HG03097 (cell line): ENCODE measurements at regions not wholly inside any gene's neighbourhood (a gene's known extent, or its start where the extent isn't known, plus 50 kb on each side); places are given as distances from the start of the nearest gene placed in this dataset.

Source experiments
- ATAC-seq: cut with Tn5 transposase; IDR thresholded peaks from one replicate; pipeline ENCODE4 v1.9.1; 2021; ENCODE audit not compliant: unreplicated experiment, low FRiP score

GRCh38 chr1:209227171-209227570, 356.3 kb upstream of the CAMK1G start:
- ATAC-seq = no peak

- no peak for ATAC-seq
Measured at GRCh38 chr1:209227941-209228340, 355.6 kb upstream of the CAMK1G start.

DNA sequence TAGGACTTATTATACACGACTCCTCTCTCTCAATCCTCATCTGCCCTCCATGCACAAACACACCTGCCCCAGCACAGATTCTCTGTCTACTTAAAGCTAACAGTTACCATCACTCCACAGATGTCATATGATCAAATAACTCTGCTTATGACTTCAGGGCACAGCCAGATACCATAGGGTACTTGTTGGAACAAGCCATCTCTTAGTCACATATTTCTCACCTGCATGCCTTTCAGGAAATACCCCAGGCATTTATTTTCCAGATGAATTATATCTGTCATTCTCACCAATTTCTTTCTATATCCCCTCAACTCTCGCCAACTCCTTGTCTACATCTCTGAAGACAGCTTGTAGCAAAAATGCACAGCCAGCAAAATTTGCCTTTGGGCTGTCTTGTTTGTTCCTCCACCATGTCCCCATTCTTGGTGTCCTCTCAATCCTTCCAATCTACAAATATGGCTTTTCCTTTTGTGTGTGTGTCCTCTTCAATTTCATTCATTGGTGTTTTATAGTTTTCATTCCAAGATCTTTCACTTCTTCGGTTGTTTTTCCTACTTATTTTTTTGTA, 353.9 kb upstream of the CAMK1G start:
- ATAC-seq = no peak

GRCh38 chr1:209230314-209230713, 353.2 kb upstream of the CAMK1G start:
- no peak for ATAC-seq

DNA sequence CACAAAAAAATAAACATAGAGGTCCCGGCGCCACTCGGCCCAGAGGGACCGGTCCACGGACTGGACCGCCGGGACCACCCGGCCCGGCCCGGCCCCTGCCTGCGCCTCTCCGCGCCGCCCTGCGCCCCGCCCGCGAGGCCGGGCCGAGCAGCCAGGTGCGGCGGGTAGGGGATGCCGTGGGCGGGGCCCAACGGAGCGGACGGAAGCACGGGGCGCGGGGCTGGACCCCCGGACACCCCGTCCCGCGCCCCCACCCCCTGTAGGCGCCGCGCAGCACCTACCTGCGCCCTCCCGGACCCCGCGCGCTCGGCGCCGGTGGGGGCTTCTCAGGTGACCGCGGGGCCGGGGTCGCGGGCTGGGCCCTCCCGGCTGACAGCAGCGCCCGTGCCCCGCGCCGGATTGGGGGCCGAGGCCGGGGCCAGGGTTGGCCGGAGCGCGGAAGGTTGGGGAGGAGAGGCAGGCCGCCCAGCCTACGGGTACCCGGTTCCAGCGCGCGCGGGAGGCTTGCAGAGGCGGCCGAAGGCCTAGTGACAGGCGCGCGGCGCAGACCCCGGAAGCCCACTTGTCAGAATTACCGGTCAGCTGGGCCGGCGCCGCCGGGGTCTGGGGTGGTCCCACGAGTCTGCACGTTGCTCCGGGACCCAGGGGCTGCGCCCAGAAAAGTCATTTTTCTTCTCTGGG, 351.9 kb upstream of the CAMK1G start:
- ATAC-seq = no peak

GRCh38 chr1:209232197-209232596, 351.3 kb upstream of the CAMK1G start:
- no peak for ATAC-seq

DNA sequence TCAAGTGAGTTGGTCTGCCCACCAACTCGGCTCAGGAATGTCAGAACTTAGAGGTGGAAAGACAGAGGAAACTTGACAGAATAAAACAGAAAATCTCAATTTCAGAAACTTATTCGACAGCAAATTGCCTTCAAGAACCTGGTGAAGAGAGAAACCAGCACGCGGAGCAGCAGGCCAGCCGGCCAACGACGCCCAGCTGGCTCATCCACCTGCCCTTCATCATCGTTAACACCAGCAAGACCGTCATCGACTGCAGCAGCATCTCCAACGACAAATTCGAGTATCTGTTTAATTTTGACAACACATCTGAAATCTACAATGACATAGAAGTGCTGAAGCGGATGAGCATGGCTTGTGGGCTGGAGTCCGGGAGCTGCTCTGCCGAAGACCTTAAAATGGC, 350.8 kb upstream of the CAMK1G start:
- ATAC-seq = no peak

- ATAC-seq = no peak
Measured at GRCh38 chr1:209235166-209235565, 348.3 kb upstream of the CAMK1G start.

- ATAC-seq = no peak
Measured at GRCh38 chr1:209238356-209238755, 345.2 kb upstream of the CAMK1G start.

DNA sequence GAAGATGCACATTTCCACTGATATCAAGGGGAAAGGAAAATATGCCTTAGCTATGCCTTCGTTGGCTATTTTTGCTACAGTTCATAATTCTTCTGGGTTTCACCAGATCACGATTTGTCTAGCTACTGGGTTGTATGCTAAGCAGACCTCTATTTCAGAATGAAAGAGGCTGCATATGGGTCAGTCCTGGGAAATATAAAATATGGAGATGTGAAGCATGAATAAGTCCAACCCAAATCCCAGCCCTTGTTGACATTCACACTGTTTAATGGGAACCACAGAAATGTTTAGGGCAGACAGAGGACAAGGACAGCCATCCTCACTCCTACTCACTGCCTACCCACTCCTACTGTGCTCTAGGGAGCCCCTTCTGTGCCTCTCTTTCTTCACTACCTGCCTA, 343.2 kb upstream of the CAMK1G start:
- ATAC-seq = no peak

DNA sequence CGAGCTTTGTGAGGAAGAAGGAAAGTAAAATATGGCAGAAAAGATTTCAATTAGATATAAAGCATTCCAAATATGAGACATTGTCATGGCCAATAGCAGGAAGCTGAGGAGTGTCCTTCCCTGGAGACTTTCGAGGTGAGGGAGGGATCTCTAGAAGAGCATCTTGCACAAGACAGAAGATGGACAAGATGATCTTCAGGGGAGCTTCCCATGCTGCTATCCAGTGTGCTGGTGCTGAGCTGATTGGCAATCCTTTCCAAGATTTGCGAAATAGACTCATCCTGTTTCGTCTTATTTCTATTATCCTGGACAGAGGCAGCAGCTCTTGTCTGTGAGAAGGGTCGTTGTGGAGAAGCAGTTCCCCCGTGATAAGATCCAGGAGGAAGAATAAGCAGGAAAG, 342.0 kb upstream of the CAMK1G start:
- ATAC-seq = no peak

GRCh38 chr1:209248649-209249279, 334.8 kb upstream of the CAMK1G start:
- ATAC-seq = peak; percentile 67

DNA sequence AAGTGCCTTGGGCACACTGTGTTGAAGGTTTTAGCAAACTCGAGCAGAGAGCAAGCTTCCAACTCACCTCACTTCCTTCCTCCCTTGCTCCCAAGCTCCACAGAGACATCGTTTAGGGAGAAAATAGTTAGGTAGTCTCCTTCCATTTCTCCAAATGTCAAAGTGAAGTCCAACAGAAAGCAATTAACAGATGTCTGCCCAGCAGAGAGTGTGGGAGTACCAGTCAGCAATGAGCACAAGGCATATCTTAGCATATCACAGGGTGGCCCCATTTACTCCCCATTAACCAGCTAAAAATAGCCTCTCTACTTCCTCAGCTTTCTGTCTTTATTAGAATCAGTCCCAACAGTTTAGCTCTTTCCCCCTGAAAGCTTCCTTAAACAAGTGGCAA, 334.2 kb upstream of the CAMK1G start:
- ATAC-seq = no peak

DNA sequence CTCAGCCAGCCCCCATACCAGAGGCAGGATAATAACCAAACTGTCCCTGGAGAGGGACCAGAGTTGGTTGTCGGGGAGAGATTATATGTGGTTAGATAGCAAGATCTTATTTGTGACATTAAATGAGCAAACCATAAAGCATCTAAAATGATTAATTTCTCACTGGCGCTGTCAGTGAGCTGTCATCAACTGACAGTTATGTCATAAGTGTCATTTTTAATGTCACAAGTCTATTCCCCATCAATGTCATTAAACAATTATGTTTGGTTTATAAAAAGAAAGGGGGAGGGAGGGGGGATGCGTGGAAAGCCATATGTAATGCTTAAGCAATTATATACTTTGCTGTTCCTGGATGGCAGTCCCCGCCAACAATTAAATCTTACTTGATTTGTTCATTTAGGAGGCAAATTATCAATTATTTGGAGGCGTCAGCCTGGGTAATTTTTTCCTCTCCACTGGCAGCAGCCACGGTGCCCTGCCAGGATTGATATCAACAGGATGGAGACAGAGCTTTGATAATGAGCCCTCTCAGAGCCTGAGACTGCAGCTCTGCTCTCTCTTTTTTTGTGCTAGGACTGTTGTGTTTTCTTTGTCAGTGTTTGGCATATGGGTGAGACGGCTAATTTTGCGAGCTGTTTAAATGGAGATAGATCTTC, 333.6 kb upstream of the CAMK1G start:
- no peak for ATAC-seq

- no peak for ATAC-seq
Measured at GRCh38 chr1:209250861-209251636, 332.5 kb upstream of the CAMK1G start.

DNA sequence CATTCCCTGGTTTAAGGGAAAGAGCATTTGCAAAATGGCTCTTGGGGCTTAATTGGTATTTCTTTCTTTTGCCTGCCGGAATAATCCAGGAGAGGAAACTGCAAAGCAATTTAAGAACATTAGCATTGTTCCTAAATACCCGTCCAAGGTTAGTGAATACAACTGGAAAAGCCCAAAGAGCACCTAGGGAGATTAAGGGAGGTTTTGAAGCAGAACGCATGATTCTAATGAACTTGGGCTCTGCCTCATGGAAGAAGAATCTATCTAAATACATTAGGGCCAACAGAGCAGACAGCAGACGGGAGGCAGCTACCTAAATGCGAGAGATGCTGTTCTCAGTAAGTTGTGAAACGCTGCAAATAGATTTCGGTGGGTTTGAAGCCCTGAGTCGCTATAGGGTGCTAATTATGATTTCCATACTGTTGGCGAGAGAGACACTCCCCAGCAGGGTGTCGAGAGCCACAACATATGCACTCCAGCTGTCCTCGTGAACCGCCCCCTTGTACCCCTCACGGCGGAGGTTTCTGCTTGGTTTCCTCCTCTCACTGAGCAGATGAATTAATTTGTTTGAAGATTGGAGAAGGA, 326.7 kb upstream of the CAMK1G start:
- no peak for ATAC-seq

DNA sequence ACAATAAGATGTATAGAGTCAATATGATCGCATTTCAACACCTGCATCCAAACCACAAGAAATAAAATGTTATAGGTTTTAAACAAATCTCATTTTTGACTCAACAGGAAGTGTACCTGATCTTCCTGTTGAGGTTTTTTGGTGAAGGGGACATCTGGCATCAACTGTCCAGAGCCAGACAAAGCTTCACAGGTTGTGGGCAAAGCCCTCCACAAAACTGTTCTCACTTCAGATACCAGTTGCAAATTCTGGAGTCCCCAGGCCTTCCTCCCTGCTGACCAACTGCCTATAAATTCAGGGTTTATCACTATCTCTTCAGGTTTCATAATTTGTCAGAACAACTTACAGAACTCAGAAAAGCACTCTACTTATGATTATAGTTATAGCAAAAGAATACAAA, 326.1 kb upstream of the CAMK1G start:
- ATAC-seq = no peak

DNA sequence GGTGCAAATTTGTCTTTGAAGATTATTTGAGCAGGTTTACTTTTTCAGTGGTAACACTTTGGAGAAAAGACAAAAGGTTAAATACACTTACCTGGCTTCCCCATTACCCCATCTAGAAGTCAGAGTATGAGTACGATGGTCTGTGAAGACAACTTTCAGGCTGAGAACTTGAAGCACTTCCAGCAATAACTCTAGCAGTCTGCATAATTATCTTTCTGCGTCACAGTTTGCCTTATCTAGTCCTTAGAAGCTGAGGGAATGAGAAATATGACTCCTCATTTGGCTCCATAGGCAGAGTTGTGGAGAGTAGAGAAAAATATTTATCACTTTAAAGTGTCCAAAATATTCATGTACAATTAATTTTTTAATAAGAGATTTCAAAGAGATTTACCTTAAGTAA, 323.4 kb upstream of the CAMK1G start:
- ATAC-seq = no peak

DNA sequence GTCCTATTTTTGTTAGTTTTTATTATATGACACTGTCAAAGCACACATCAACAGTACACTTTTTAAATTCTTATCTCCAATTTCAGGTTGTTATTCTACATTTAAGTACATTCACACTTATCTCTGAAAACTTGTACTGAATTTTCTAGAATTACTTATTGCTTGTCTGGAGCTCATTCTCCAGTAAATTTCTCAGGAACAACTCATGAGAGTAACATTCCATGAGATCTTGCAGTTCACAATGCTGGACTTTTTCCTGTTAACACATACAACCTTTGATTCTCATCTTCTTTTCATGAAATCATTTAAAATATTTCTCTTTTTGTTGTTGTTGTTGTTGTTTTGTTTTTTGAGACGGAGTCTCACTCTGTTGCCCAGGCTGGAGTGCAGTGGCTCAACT, 320.9 kb upstream of the CAMK1G start:
- ATAC-seq = no peak

GRCh38 chr1:209265301-209265700, 318.2 kb upstream of the CAMK1G start:
- no peak for ATAC-seq
